ENCODE measurements at regions not wholly inside any gene's neighbourhood (a gene's known extent, or its start where the extent isn't known, plus 50 kb on each side); places are given as distances from the start of the nearest gene placed in this dataset.

- H3K4me1 Mint-ChIP-seq: no peaks in the 10 kb centered on the region
- ATAC-seq (no peak), DNase-seq (no peak)
- H3K9me3 Mint-ChIP-seq (ENCODE audit: low read depth): no peaks in the 10 kb centered on the region
- no peak overlapping the region for H3K4me3 Mint-ChIP-seq
- H3K27ac Mint-ChIP-seq: no peak overlapping the region
- H3K36me3 Mint-ChIP-seq (ENCODE audit: low read depth): no peaks in the 10 kb centered on the region
- CTCF ChIA-PET: no interaction called here
- no peaks in the 10 kb centered on the region for H3K27me3 Mint-ChIP-seq
- POLR2A ChIA-PET: no interaction called here
- intact Hi-C loops (cut with DNase I, micrococcal nuclease): no loop called here
These were observed 240.1 kb upstream of the CTSO start for GRCh38 chr4:156193800-156194199.

DNA sequence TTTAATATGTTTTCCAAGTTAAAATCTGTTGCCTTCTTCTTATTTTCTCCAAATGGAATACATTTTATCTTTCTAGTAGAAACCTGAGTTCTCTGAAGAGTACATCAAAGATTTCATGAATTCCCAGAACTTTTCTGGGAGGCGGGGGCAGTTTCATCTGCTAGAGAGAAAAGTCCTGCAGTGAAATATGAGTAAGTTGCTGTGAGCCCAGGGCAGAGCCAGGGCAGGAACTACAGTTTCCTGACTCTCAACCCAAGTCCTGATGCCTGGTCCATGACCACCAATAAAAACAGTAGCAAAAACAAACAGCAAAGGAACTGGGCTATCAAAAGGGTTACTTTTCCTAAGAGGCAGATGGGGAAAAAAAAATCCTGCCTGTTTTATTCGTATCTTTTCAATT lies 239.4 kb upstream of the CTSO start:
- ATAC-seq (no peak), DNase-seq (no peak)
- Mint-ChIP-seq H3K27me3 (no peaks in the 10 kb centered on the region), H3K27ac (no peak overlapping the region), H3K4me3 (no peak overlapping the region), H3K36me3 (ENCODE audit: low read depth) (no peaks in the 10 kb centered on the region), H3K9me3 (ENCODE audit: low read depth) (no peaks in the 10 kb centered on the region), H3K4me1 (no peaks in the 10 kb centered on the region)
- ChIA-PET POLR2A (no interaction called here), CTCF (interaction anchor here (0.8 kb wide), 1 partner anchor 26 kb away, joined by 3 read pairs; no protein-coding TSS in a partner anchor)
- intact Hi-C loops (cut with DNase I, micrococcal nuclease): no loop called here

DNA sequence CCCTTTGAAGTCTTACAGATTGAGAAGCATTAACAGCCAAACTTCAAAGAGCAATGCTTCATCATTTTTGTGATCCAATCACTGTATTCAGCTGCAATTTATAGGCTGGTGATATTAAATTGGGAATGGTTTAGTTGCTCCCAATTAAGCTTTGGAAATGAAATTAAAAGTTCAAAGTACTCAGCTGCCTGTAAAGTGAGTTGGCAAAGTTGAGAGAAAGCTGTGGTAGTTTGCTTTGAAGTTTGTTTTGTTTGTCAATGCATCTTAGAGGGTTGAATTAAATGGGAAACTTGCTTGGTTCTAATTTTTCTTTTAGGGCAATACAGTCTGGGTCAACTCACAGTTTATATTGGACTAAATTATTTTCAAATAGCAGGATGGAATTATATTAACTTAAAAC lies 238.4 kb upstream of the CTSO start:
- ChIA-PET CTCF (no interaction called here), POLR2A (no interaction called here)
- Mint-ChIP-seq H3K4me1 (no peaks in the 10 kb centered on the region), H3K9me3 (ENCODE audit: low read depth) (no peaks in the 10 kb centered on the region), H3K27ac (no peak overlapping the region), H3K27me3 (no peaks in the 10 kb centered on the region), H3K36me3 (ENCODE audit: low read depth) (no peaks in the 10 kb centered on the region), H3K4me3 (no peak overlapping the region)
- DNase-seq: no peak
- intact Hi-C loops (cut with DNase I, micrococcal nuclease): no loop called here
- ATAC-seq: no peak

- POLR2A ChIA-PET: no interaction called here
- ATAC-seq: no peak
- Mint-ChIP-seq H3K27me3 (no peaks in the 10 kb centered on the region), H3K36me3 (ENCODE audit: low read depth) (no peaks in the 10 kb centered on the region), H3K4me1 (no peaks in the 10 kb centered on the region), H3K9me3 (ENCODE audit: low read depth) (no peaks in the 10 kb centered on the region), H3K4me3 (no peak overlapping the region), H3K27ac (no peak overlapping the region)
- CTCF ChIA-PET: no interaction called here
- intact Hi-C loops (cut with DNase I, micrococcal nuclease): no loop called here
- DNase-seq: no peak
These were observed 237.5 kb upstream of the CTSO start for GRCh38 chr4:156191044-156191781.

- CTCF ChIA-PET: no interaction called here
- Mint-ChIP-seq H3K9me3 (ENCODE audit: low read depth) (no peaks in the 10 kb centered on the region), H3K36me3 (ENCODE audit: low read depth) (no peaks in the 10 kb centered on the region), H3K4me3 (no peak overlapping the region), H3K27me3 (no peaks in the 10 kb centered on the region), H3K4me1 (no peaks in the 10 kb centered on the region), H3K27ac (no peak overlapping the region)
- intact Hi-C loops (cut with DNase I, micrococcal nuclease): no loop called here
- ATAC-seq (no peak), DNase-seq (no peak)
- POLR2A ChIA-PET: no interaction called here
These were observed 236.9 kb upstream of the CTSO start for GRCh38 chr4:156190615-156191014.

DNA sequence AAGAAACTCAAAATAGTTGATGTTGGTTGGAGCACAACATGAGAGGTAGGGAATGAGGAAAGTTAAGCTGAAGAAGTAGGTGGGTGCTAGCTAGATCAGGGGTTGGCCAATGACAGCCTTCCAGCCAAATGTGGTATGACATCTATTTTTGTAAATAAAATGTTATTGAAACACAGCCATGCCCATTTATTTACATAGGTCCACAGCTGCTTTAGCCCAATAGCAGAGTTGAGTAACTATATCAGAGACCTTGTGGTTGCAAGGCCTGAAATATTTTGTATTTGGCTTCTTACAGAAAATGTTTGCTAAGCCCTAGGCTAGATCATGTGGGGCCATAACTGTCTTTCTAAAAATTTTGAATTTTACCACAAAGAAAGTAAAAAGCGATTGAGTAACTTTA lies 234.9 kb upstream of the CTSO start:
- H3K4me3 Mint-ChIP-seq: no peak overlapping the region
- no peaks in the 10 kb centered on the region for H3K27me3 Mint-ChIP-seq
- no peak overlapping the region for H3K27ac Mint-ChIP-seq
- ChIA-PET CTCF (no interaction called here), POLR2A (no interaction called here)
- H3K4me1 Mint-ChIP-seq: no peaks in the 10 kb centered on the region
- intact Hi-C loops (cut with DNase I, micrococcal nuclease): no loop called here
- no peaks in the 10 kb centered on the region for H3K36me3 Mint-ChIP-seq (ENCODE audit: low read depth)
- no peaks in the 10 kb centered on the region for H3K9me3 Mint-ChIP-seq (ENCODE audit: low read depth)
- no peak for DNase-seq
- no peak for ATAC-seq

- DNase-seq (no peak), ATAC-seq (no peak)
- Mint-ChIP-seq H3K4me1 (no peaks in the 10 kb centered on the region), H3K36me3 (ENCODE audit: low read depth) (no peaks in the 10 kb centered on the region), H3K27me3 (no peaks in the 10 kb centered on the region), H3K4me3 (no peak overlapping the region), H3K9me3 (ENCODE audit: low read depth) (no peaks in the 10 kb centered on the region), H3K27ac (no peak overlapping the region)
- ChIA-PET POLR2A (no interaction called here), CTCF (interaction anchor here (0.8 kb wide), 1 partner anchor 1583 kb away, joined by 3 read pairs; no protein-coding TSS in a partner anchor)
- intact Hi-C loops (cut with DNase I, micrococcal nuclease): no loop called here
These were observed 232.4 kb upstream of the CTSO start for GRCh38 chr4:156186111-156186510.

GRCh38 chr4:156185514-156186055 lies 231.9 kb upstream of the CTSO start:
- H3K9me3 Mint-ChIP-seq (ENCODE audit: low read depth): no peaks in the 10 kb centered on the region
- no peaks in the 10 kb centered on the region for H3K4me1 Mint-ChIP-seq
- no peaks in the 10 kb centered on the region for H3K36me3 Mint-ChIP-seq (ENCODE audit: low read depth)
- H3K27me3 Mint-ChIP-seq: no peaks in the 10 kb centered on the region
- POLR2A ChIA-PET: no interaction called here
- no peak overlapping the region for H3K4me3 Mint-ChIP-seq
- no peak overlapping the region for H3K27ac Mint-ChIP-seq
- CTCF ChIA-PET: interaction anchor here (0.8 kb wide), 1 partner anchor 1583 kb away, joined by 3 read pairs; no protein-coding TSS in a partner anchor
- no peak for DNase-seq
- no peak for ATAC-seq
- intact Hi-C loops (cut with DNase I, micrococcal nuclease): no loop called here

- Mint-ChIP-seq H3K27ac (no peak overlapping the region), H3K4me1 (no peaks in the 10 kb centered on the region), H3K27me3 (no peaks in the 10 kb centered on the region), H3K4me3 (no peak overlapping the region), H3K9me3 (ENCODE audit: low read depth) (no peaks in the 10 kb centered on the region), H3K36me3 (ENCODE audit: low read depth) (no peaks in the 10 kb centered on the region)
- DNase-seq: no peak
- ChIA-PET CTCF (no interaction called here), POLR2A (no interaction called here)
- intact Hi-C loops (cut with DNase I, micrococcal nuclease): no loop called here
- ATAC-seq: no peak
These were observed 228.6 kb upstream of the CTSO start for GRCh38 chr4:156182269-156182668.

GRCh38 chr4:156177941-156178340 lies 224.3 kb upstream of the CTSO start:
- no peak for ATAC-seq
- H3K4me3 Mint-ChIP-seq: no peak overlapping the region
- POLR2A ChIA-PET: no interaction called here
- no peaks in the 10 kb centered on the region for H3K27me3 Mint-ChIP-seq
- intact Hi-C loops (cut with DNase I, micrococcal nuclease): no loop called here
- DNase-seq: no peak
- no peaks in the 10 kb centered on the region for H3K4me1 Mint-ChIP-seq
- CTCF ChIA-PET: no interaction called here
- no peak overlapping the region for H3K27ac Mint-ChIP-seq
- H3K9me3 Mint-ChIP-seq (ENCODE audit: low read depth): no peaks in the 10 kb centered on the region
- H3K36me3 Mint-ChIP-seq (ENCODE audit: low read depth): no peaks in the 10 kb centered on the region

- Mint-ChIP-seq H3K9me3 (ENCODE audit: low read depth) (no peaks in the 10 kb centered on the region), H3K4me3 (no peak overlapping the region), H3K36me3 (ENCODE audit: low read depth) (no peaks in the 10 kb centered on the region), H3K4me1 (no peaks in the 10 kb centered on the region), H3K27me3 (no peaks in the 10 kb centered on the region), H3K27ac (no peak overlapping the region)
- intact Hi-C loops (cut with DNase I, micrococcal nuclease): no loop called here
- ATAC-seq: no peak
- POLR2A ChIA-PET: no interaction called here
- CTCF ChIA-PET: no interaction called here
- DNase-seq: no peak
These were observed 223.2 kb upstream of the CTSO start for GRCh38 chr4:156176896-156177295.

DNA sequence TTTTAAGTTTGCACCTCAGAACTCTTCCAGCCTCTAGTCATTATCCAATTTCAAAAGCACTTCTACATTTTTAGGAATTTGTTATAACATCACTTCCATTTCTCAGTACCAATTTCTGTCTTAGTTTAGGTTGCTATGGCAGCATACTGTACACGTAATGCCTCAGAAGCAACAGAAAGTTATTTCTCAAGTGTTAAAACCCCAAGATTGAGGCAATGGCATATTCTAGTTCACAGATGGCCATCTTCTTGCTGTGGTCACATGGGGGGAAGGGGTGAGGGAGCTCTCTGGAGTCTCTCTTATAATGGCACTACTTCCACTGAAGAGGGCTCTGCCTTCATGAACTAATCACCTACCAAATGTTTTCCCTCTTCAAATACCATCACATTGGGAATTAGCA lies 220.3 kb upstream of the CTSO start:
- H3K4me1 Mint-ChIP-seq: no peaks in the 10 kb centered on the region
- ATAC-seq (no peak), DNase-seq (no peak)
- no peaks in the 10 kb centered on the region for H3K9me3 Mint-ChIP-seq (ENCODE audit: low read depth)
- no peaks in the 10 kb centered on the region for H3K36me3 Mint-ChIP-seq (ENCODE audit: low read depth)
- no peaks in the 10 kb centered on the region for H3K27me3 Mint-ChIP-seq
- ChIA-PET POLR2A (no interaction called here), CTCF (no interaction called here)
- H3K27ac Mint-ChIP-seq: no peak overlapping the region
- intact Hi-C loops (cut with DNase I, micrococcal nuclease): no loop called here
- no peak overlapping the region for H3K4me3 Mint-ChIP-seq
